Right lobe of liver (tissue), 6 donors: ENCODE measurements at regions not wholly inside any gene's neighbourhood (a gene's known extent, or its start where the extent isn't known, plus 50 kb on each side); places are given as distances from the start of the nearest gene placed in this dataset.
"Not testable (repeated sequence)": the region's sequence is repeated elsewhere in the genome, so short reads cannot be mapped to it uniquely, and the experiment has no call there.

Experiments used
- ATAC-seq, 4 donors: fragments of 200-7000 bp; cut with Tn5 transposase; one replicate each; pipeline ENCODE4 v1.9.1; 2020; ENCODE audit warnings: mild to moderate bottlenecking in 4 of 4, moderate library complexity in 4 of 4
- DNase-seq, 3 donors: peaks; one replicate each; pipeline ENCODE4 v3.0.0-alpha.2; 2020
- H3K27ac ChIP-seq, 3 donors: fragments of 200-600 bp; one replicate each; pipeline ENCODE4 v1.8.0; 2022
- H3K27me3 ChIP-seq, 2 donors: fragments of 200-600 bp; one replicate each; pipeline ENCODE4 v1.8.0; 2022
- H3K36me3 ChIP-seq, 4 donors: fragments of 200-600 bp; sonication (generic) in 1 of 4; one replicate each; pipeline versions ENCODE4 v1.5.1 to v1.8.0; 2017 to 2022; ENCODE audit warnings: control low read depth in 1 of 4
- H3K4me1 ChIP-seq, 4 donors: fragments of 200-600 bp; sonication (generic) in 1 of 4; one replicate each; pipeline versions ENCODE4 v1.5.1 to v1.8.0; 2017 to 2022; ENCODE audit warnings: control low read depth in 1 of 4
- H3K4me3 ChIP-seq, 3 donors: fragments of 200-600 bp; one replicate each; pipeline ENCODE4 v1.8.0; 2022
- H3K9me3 ChIP-seq, 4 donors: fragments of 200-600 bp; sonication (generic) in 1 of 4; one replicate each; pipeline versions ENCODE4 v1.5.1 to v1.8.0; 2017 to 2022; ENCODE audit warnings: control low read depth in 1 of 4
- CTCF ChIP-seq, 4 donors: fragments of 200-600 bp in 3 of 4; fragments of 450-650 bp in 1 of 4; IDR thresholded peaks; one replicate each; pipeline versions ENCODE4 v1.5.1 to v1.8.0; 2016 to 2022; ENCODE audit warnings: antibody characterized with exemption in 4 of 4, mild to moderate bottlenecking in 2 of 4
- POLR2A ChIP-seq: fragments of 450-650 bp; IDR thresholded peaks from one replicate; pipeline ENCODE4 v1.6.1; 2017; ENCODE audit warnings: antibody characterized with exemption, mild to moderate bottlenecking
- WGBS: methylation state at CpG from one replicate; pipeline ENCODE4 v1.1.6; 2018; ENCODE audit warnings: low coverage, low lambda C conversion rate; ENCODE audit not compliant: insufficient coverage; ENCODE audit errors: missing lambda C conversion rate; 5-methylcytosine and 5-hydroxymethylcytosine counted together
- intact Hi-C, 2 donors: fragments of 100-400 bp; cut with DNase I; formaldehyde crosslinking; loops; one replicate each; pipeline versions ENCODE4 v1.11.2 to v1.14.1; 2022
- donor health status: DM: no; HTN: yes; CAD: no.
- donor health status: DM: no; HTN: no; CAD: no.
- donor health status: DM: no; HTN: no; CAD: no.
- donor health status: DM: no; HTN: yes; CAD: no.
- donor health status: DM: no; HTN: yes; CAD: no.

GRCh38 chr2:91974401-91975129 is 2896.7 kb upstream of the TEKT4 start:
- no peaks in the 10 kb centered on the region for H3K27me3 ChIP-seq
- DNase-seq (no peak), ATAC-seq (no peak)
- no peaks in the 10 kb centered on the region for H3K9me3 ChIP-seq
- intact Hi-C loops: no loop called here
- H3K4me1 ChIP-seq: no peaks in the 10 kb centered on the region
- H3K4me3 ChIP-seq: no peak overlapping the region
- TF ChIP-seq POLR2A (no peak), CTCF (IDR thresholded peaks at IDR 0.05) (no peak)
- WGBS: 80% methylated on average over 15 of the region's 80 CpGs
- no peaks in the 10 kb centered on the region for H3K36me3 ChIP-seq
- no peak overlapping the region for H3K27ac ChIP-seq

- no peak for DNase-seq
Measured at GRCh38 chr2:91975130-91975491, 2896.1 kb upstream of the TEKT4 start.

GRCh38 chr2:91981016-91981668 is 2890.1 kb upstream of the TEKT4 start:
- H3K4me1 ChIP-seq, H3K36me3 ChIP-seq, ATAC-seq, DNase-seq, H3K27me3 ChIP-seq, intact Hi-C loops, H3K4me3 ChIP-seq, H3K9me3 ChIP-seq, H3K27ac ChIP-seq: not testable (repeated sequence)
- WGBS: 80% methylated on average over 5 of the region's 13 CpGs

More at GRCh38 chr2:91975130-91975491, 2896.1 kb upstream of the TEKT4 start:
- Histone ChIP-seq H3K27ac (no peak overlapping the region), H3K27me3 (no peaks in the 10 kb centered on the region), H3K9me3 (no peaks in the 10 kb centered on the region), H3K4me1 (no peaks in the 10 kb centered on the region), H3K36me3 (no peaks in the 10 kb centered on the region), H3K4me3 (no peak overlapping the region)
- TF ChIP-seq POLR2A: no peak
- no peak for TF ChIP-seq CTCF (IDR thresholded peaks at IDR 0.05)
- no CpG with 5 or more reads among the region's 18 CpGs for WGBS
- intact Hi-C loops: no loop called here
- no peak for ATAC-seq

- H3K36me3 ChIP-seq, H3K4me3 ChIP-seq, ATAC-seq, intact Hi-C loops, H3K9me3 ChIP-seq, DNase-seq, H3K4me1 ChIP-seq, H3K27me3 ChIP-seq, H3K27ac ChIP-seq: not testable (repeated sequence)
- WGBS: no CpG with 5 or more reads among the region's 3 CpGs
Measured at GRCh38 chr2:91981669-91982020, 2889.6 kb upstream of the TEKT4 start.

- H3K9me3 ChIP-seq, H3K36me3 ChIP-seq, ATAC-seq, H3K27ac ChIP-seq, H3K4me1 ChIP-seq, H3K27me3 ChIP-seq, H3K4me3 ChIP-seq, intact Hi-C loops: not testable (repeated sequence)
- peak in 1 of 3 donors; percentile 64 for DNase-seq
- 63% methylated on average over 2 of the region's 7 CpGs for WGBS
Measured at GRCh38 chr2:91982217-91982616, 2889.0 kb upstream of the TEKT4 start.

- 75% methylated on average over 2 of the region's 3 CpGs for WGBS
- H3K27ac ChIP-seq, intact Hi-C loops, H3K36me3 ChIP-seq, H3K27me3 ChIP-seq, H3K4me1 ChIP-seq, DNase-seq, H3K4me3 ChIP-seq, H3K9me3 ChIP-seq, ATAC-seq: not testable (repeated sequence)
Measured at GRCh38 chr2:91983257-91983656, 2888.0 kb upstream of the TEKT4 start.

- H3K9me3 ChIP-seq, H3K4me1 ChIP-seq, H3K4me3 ChIP-seq, H3K27me3 ChIP-seq, H3K27ac ChIP-seq, intact Hi-C loops, H3K36me3 ChIP-seq, ATAC-seq, DNase-seq: not testable (repeated sequence)
- WGBS: no CpG with 5 or more reads among the region's 2 CpGs
Measured at GRCh38 chr2:91983696-91984095, 2887.5 kb upstream of the TEKT4 start.

GRCh38 chr2:91984107-91984506 is 2887.1 kb upstream of the TEKT4 start:
- H3K4me3 ChIP-seq, H3K27ac ChIP-seq, H3K36me3 ChIP-seq, intact Hi-C loops, H3K9me3 ChIP-seq, H3K27me3 ChIP-seq, H3K4me1 ChIP-seq, ATAC-seq, DNase-seq: not testable (repeated sequence)
- 77% methylated on average over 3 of the region's 6 CpGs for WGBS

GRCh38 chr2:91985490-91985889 is 2885.7 kb upstream of the TEKT4 start:
- H3K27me3 ChIP-seq, ATAC-seq, H3K9me3 ChIP-seq, H3K4me3 ChIP-seq, H3K4me1 ChIP-seq, intact Hi-C loops, H3K27ac ChIP-seq, H3K36me3 ChIP-seq, DNase-seq: not testable (repeated sequence)
- WGBS: no CpG with 5 or more reads among the region's 1 CpG

- H3K4me1 ChIP-seq, ATAC-seq, H3K4me3 ChIP-seq, H3K36me3 ChIP-seq, H3K27me3 ChIP-seq, H3K9me3 ChIP-seq, DNase-seq, H3K27ac ChIP-seq, intact Hi-C loops: not testable (repeated sequence)
- 44% methylated on average over 2 of the region's 2 CpGs for WGBS
Measured at GRCh38 chr2:91986893-91987292, 2884.3 kb upstream of the TEKT4 start.
